ENCODE measurements at regions not wholly inside any gene's neighbourhood (a gene's known extent, or its start where the extent isn't known, plus 50 kb on each side); places are given as distances from the start of the nearest gene placed in this dataset.

- H3K14ac ChIP-seq (ENCODE audit: low read length): no peak overlapping the region
- no peak overlapping the region for H3K4me2 ChIP-seq (ENCODE audit: low read length)
- no peaks in the 10 kb centered on the region for H3K27me3 ChIP-seq (ENCODE audit: insufficient read depth, low read length)
Observed at GRCh38 chr18:28575123-28575522, 398.2 kb upstream of the CDH2 start.

DNA sequence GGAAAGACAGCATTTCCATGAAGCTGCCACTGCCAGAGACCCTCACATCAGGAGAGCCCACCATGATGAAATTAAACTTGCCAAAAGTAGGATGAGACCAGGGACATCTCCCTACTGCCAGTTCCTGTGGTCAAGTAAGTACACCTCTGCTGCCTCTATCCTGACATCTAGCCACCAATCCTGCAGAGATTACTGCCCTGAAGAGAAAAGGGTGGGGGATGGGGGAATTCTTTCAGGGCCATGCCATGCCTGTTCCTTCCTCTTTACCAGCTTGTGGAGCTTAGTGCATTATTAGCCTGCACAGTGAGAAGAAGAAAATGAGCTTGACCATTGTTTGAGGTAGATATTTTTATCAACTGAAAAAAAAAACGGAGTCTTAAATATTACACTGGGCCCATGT is 397.2 kb upstream of the CDH2 start:
- Histone ChIP-seq H3K27ac (ENCODE audit: low read depth, low read length) (no peak overlapping the region), H3K23ac (ENCODE audit: low read length) (no peak overlapping the region), H2BK120ac (ENCODE audit: insufficient read depth, low read length, poor library complexity) (no peak overlapping the region), H3K4me2 (ENCODE audit: low read length) (no peak overlapping the region), H3K27me3 (ENCODE audit: insufficient read depth, low read length) (no peaks in the 10 kb centered on the region), H3K18ac (ENCODE audit: low read length) (no peak overlapping the region), H2BK12ac (ENCODE audit: low read length) (no peak overlapping the region), H3K79me2 (ENCODE audit: control insufficient read depth, insufficient read depth, low read length, poor library complexity) (no peaks in the 10 kb centered on the region), H3K4me3 (ENCODE audit: low read depth, low read length) (no peak overlapping the region), H4K8ac (ENCODE audit: low read depth, low read length) (no peak overlapping the region), H3K14ac (ENCODE audit: low read length) (no peak overlapping the region), H2BK5ac (ENCODE audit: low read depth, low read length, poor library complexity) (no peak overlapping the region), H3K36me3 (ENCODE audit: control insufficient read depth in 1 of 2, insufficient read depth in 2 of 2, low read length in 2 of 2) (no peaks in the 10 kb centered on the region), H2AK5ac (ENCODE audit: low read length) (no peak overlapping the region), H3K79me1 (ENCODE audit: low read length) (no peaks in the 10 kb centered on the region), H3K4me1 (ENCODE audit: control insufficient read depth in 1 of 2, insufficient read depth in 2 of 2, low read length in 2 of 2) (no peaks in the 10 kb centered on the region), H2AFZ (ENCODE audit: insufficient read depth, low read length, poor library complexity) (no peak overlapping the region), H3K9me3 (ENCODE audit: insufficient read depth, low read depth, low read length) (no peaks in the 10 kb centered on the region), H4K91ac (ENCODE audit: low read depth, low read length) (no peak overlapping the region), H4K12ac (ENCODE audit: low read depth, low read length) (no peak overlapping the region), H3K9ac (ENCODE audit: low read length) (no peak overlapping the region), H3K4ac (ENCODE audit: low read depth, low read length) (no peak overlapping the region)
- DNase-seq: no peak
- no CpG with 5 or more reads among the region's 1 CpG for WGBS (ENCODE audit: extremely low coverage, insufficient coverage, insufficient read length)

More at GRCh38 chr18:28575123-28575522, 398.2 kb upstream of the CDH2 start:
- Histone ChIP-seq H2AFZ (ENCODE audit: insufficient read depth, low read length, poor library complexity) (no peak overlapping the region), H3K79me2 (ENCODE audit: control insufficient read depth, insufficient read depth, low read length, poor library complexity) (no peaks in the 10 kb centered on the region), H3K36me3 (ENCODE audit: control insufficient read depth in 1 of 2, insufficient read depth in 2 of 2, low read length in 2 of 2) (no peaks in the 10 kb centered on the region), H4K12ac (ENCODE audit: low read depth, low read length) (no peak overlapping the region), H3K9me3 (ENCODE audit: insufficient read depth, low read depth, low read length) (no peaks in the 10 kb centered on the region), H3K18ac (ENCODE audit: low read length) (no peak overlapping the region), H2AK5ac (ENCODE audit: low read length) (no peak overlapping the region), H4K8ac (ENCODE audit: low read depth, low read length) (no peak overlapping the region), H3K27ac (ENCODE audit: low read depth, low read length) (no peak overlapping the region), H3K79me1 (ENCODE audit: low read length) (no peaks in the 10 kb centered on the region), H2BK12ac (ENCODE audit: low read length) (no peak overlapping the region), H3K4ac (ENCODE audit: low read depth, low read length) (no peak overlapping the region), H3K4me1 (ENCODE audit: control insufficient read depth in 1 of 2, insufficient read depth in 2 of 2, low read length in 2 of 2) (no peaks in the 10 kb centered on the region), H2BK120ac (ENCODE audit: insufficient read depth, low read length, poor library complexity) (no peak overlapping the region), H3K23ac (ENCODE audit: low read length) (no peak overlapping the region), H2BK5ac (ENCODE audit: low read depth, low read length, poor library complexity) (no peak overlapping the region), H3K9ac (ENCODE audit: low read length) (no peak overlapping the region), H4K91ac (ENCODE audit: low read depth, low read length) (no peak overlapping the region), H3K4me3 (ENCODE audit: low read depth, low read length) (no peak overlapping the region)
- DNase-seq: no peak
- no CpG with 5 or more reads among the region's 3 CpGs for WGBS (ENCODE audit: extremely low coverage, insufficient coverage, insufficient read length)

- Histone ChIP-seq H3K27me3 (ENCODE audit: insufficient read depth, low read length) (no peaks in the 10 kb centered on the region), H4K91ac (ENCODE audit: low read depth, low read length) (no peak overlapping the region), H3K4me3 (ENCODE audit: low read depth, low read length) (no peak overlapping the region), H2BK120ac (ENCODE audit: insufficient read depth, low read length, poor library complexity) (no peak overlapping the region), H2AK5ac (ENCODE audit: low read length) (no peak overlapping the region), H3K4me2 (ENCODE audit: low read length) (no peak overlapping the region), H3K14ac (ENCODE audit: low read length) (no peak overlapping the region), H4K8ac (ENCODE audit: low read depth, low read length) (no peak overlapping the region), H3K9me3 (ENCODE audit: insufficient read depth, low read depth, low read length) (no peaks in the 10 kb centered on the region), H3K79me2 (ENCODE audit: control insufficient read depth, insufficient read depth, low read length, poor library complexity) (no peaks in the 10 kb centered on the region), H4K12ac (ENCODE audit: low read depth, low read length) (no peak overlapping the region), H3K4me1 (ENCODE audit: control insufficient read depth in 1 of 2, insufficient read depth in 2 of 2, low read length in 2 of 2) (no peaks in the 10 kb centered on the region), H3K4ac (ENCODE audit: low read depth, low read length) (no peak overlapping the region), H3K18ac (ENCODE audit: low read length) (no peak overlapping the region), H3K27ac (ENCODE audit: low read depth, low read length) (no peak overlapping the region), H2BK12ac (ENCODE audit: low read length) (no peak overlapping the region), H3K79me1 (ENCODE audit: low read length) (no peaks in the 10 kb centered on the region), H3K23ac (ENCODE audit: low read length) (no peak overlapping the region), H3K36me3 (ENCODE audit: control insufficient read depth in 1 of 2, insufficient read depth in 2 of 2, low read length in 2 of 2) (no peaks in the 10 kb centered on the region), H2BK5ac (ENCODE audit: low read depth, low read length, poor library complexity) (no peak overlapping the region), H3K9ac (ENCODE audit: low read length) (no peak overlapping the region), H2AFZ (ENCODE audit: insufficient read depth, low read length, poor library complexity) (no peak overlapping the region)
- WGBS (ENCODE audit: extremely low coverage, insufficient coverage, insufficient read length): no CpG with 5 or more reads among the region's 2 CpGs
- no peak for DNase-seq
Observed at GRCh38 chr18:28571929-28572328, 395.0 kb upstream of the CDH2 start.

DNA sequence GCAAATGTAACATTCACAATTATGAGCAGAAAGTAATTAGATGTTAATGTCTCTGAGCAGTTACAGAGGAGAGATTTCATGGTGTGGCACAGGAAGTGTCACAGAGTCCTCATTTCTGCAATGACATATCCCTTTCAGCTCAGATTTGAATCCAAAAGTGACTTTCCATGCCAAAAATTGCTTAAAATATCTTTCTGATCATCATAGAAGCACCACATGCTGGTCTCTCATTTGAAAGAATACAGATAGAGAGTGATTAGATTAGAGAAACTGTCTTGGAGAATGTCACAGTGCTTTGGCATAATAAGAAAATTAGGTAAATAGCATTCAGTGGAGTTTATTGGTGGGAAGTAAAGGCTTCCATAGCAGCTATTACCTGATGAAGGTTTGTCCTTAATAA is 383.4 kb upstream of the CDH2 start:
- H2AK5ac ChIP-seq (ENCODE audit: low read length): no peak overlapping the region
- H3K36me3 ChIP-seq (ENCODE audit: control insufficient read depth in 1 of 2, insufficient read depth in 2 of 2, low read length in 2 of 2): no peaks in the 10 kb centered on the region
- H4K12ac ChIP-seq (ENCODE audit: low read depth, low read length): no peak overlapping the region
- no peak overlapping the region for H3K14ac ChIP-seq (ENCODE audit: low read length)
- no peak overlapping the region for H3K23ac ChIP-seq (ENCODE audit: low read length)
- no peak overlapping the region for H3K4me3 ChIP-seq (ENCODE audit: low read depth, low read length)
- H3K4ac ChIP-seq (ENCODE audit: low read depth, low read length): no peak overlapping the region
- no peak overlapping the region for H3K27ac ChIP-seq (ENCODE audit: low read depth, low read length)
- no peak overlapping the region for H4K8ac ChIP-seq (ENCODE audit: low read depth, low read length)
- H2BK12ac ChIP-seq (ENCODE audit: low read length): no peak overlapping the region
- no peak overlapping the region for H4K91ac ChIP-seq (ENCODE audit: low read depth, low read length)
- no peaks in the 10 kb centered on the region for H3K27me3 ChIP-seq (ENCODE audit: insufficient read depth, low read length)
- H3K18ac ChIP-seq (ENCODE audit: low read length): no peak overlapping the region
- no peak overlapping the region for H2AFZ ChIP-seq (ENCODE audit: insufficient read depth, low read length, poor library complexity)
- no peak overlapping the region for H3K4me2 ChIP-seq (ENCODE audit: low read length)
- no peak overlapping the region for H3K9ac ChIP-seq (ENCODE audit: low read length)
- H3K9me3 ChIP-seq (ENCODE audit: insufficient read depth, low read depth, low read length): no peaks in the 10 kb centered on the region
- H3K4me1 ChIP-seq (ENCODE audit: control insufficient read depth in 1 of 2, insufficient read depth in 2 of 2, low read length in 2 of 2): no peaks in the 10 kb centered on the region
- no peak overlapping the region for H2BK120ac ChIP-seq (ENCODE audit: insufficient read depth, low read length, poor library complexity)
- DNase-seq: no peak
- no peak overlapping the region for H2BK5ac ChIP-seq (ENCODE audit: low read depth, low read length, poor library complexity)
- no peaks in the 10 kb centered on the region for H3K79me2 ChIP-seq (ENCODE audit: control insufficient read depth, insufficient read depth, low read length, poor library complexity)
- H3K79me1 ChIP-seq (ENCODE audit: low read length): no peaks in the 10 kb centered on the region
